SK-N-MC (cell line): ENCODE measurements at regions not wholly inside any gene's neighbourhood (a gene's known extent, or its start where the extent isn't known, plus 50 kb on each side); places are given as distances from the start of the nearest gene placed in this dataset.

ENCODE experiments used
- EZH2 ChIP-seq: fragments of 200-600 bp; sonication (generic); IDR thresholded peaks from one replicate; pipeline ENCODE4 v1.6.1; 2017; ENCODE audit warnings: antibody characterized with exemption
- POLR2AphosphoS5 ChIP-seq: IDR thresholded peaks from 2 replicates; pipeline ENCODE4 v1.6.1; 2012; ENCODE audit warnings: mild to moderate bottlenecking, low read depth, low read length, borderline replicate concordance

GRCh38 chr3:107285197-107285596, 92.0 kb upstream of the CCDC54 start:
- TF ChIP-seq EZH2 (no peak), POLR2AphosphoS5 (no peak)
